DOHH2 (cell line): ENCODE measurements at regions not wholly inside any gene's neighbourhood (a gene's known extent, or its start where the extent isn't known, plus 50 kb on each side); places are given as distances from the start of the nearest gene placed in this dataset.

Experiments
- H3F3A ChIP-seq: fragments of 200-600 bp; sonication (generic), shearing (Covaris generic); 2 replicates; pipeline ENCODE4 v1.6.0; 2016; ENCODE audit warnings: antibody characterized with exemption, mild to moderate bottlenecking; ENCODE audit not compliant: control insufficient read depth, insufficient read depth
- H3K27ac ChIP-seq: fragments of 200-600 bp; sonication (generic); 2 replicates; pipeline ENCODE4 v1.5.1; 2014; ENCODE audit warnings: low read depth, mild to moderate bottlenecking, low read length, moderate library complexity
- H3K27me3 ChIP-seq: fragments of 200-600 bp; sonication (generic); 2 replicates; pipeline ENCODE4 v1.6.1; 2014; ENCODE audit warnings: mild to moderate bottlenecking, low read length, mixed read lengths; ENCODE audit not compliant: control insufficient read depth
- H3K36me3 ChIP-seq: fragments of 200-600 bp; sonication (generic); 2 replicates; pipeline ENCODE4 v1.6.1; 2014; ENCODE audit warnings: mild to moderate bottlenecking, low read length, moderate library complexity, mixed read lengths; ENCODE audit not compliant: control insufficient read depth
- H3K4me1 ChIP-seq: fragments of 200-600 bp; sonication (generic); 2 replicates; pipeline ENCODE4 v1.6.1; 2014; ENCODE audit warnings: mild to moderate bottlenecking, low read length, mixed read lengths; ENCODE audit not compliant: control insufficient read depth
- H3K4me2 ChIP-seq: fragments of 200-600 bp; sonication (generic); 2 replicates; pipeline ENCODE4 v1.6.0; 2014; ENCODE audit warnings: mild to moderate bottlenecking, low read length, moderate library complexity
- H3K4me3 ChIP-seq: fragments of 200-600 bp; sonication (generic); 2 replicates; pipeline ENCODE4 v1.5.1; 2014; ENCODE audit warnings: mild to moderate bottlenecking, low read length, mixed read lengths
- H3K79me2 ChIP-seq: fragments of 200-600 bp; sonication (generic); 2 replicates; pipeline ENCODE4 v1.6.1; 2014; ENCODE audit warnings: mild to moderate bottlenecking, low read length, mixed read lengths; ENCODE audit not compliant: control insufficient read depth
- H3K9me2 ChIP-seq: fragments of 200-600 bp; sonication (generic); replicated peaks from 2 replicates; pipeline ENCODE4 v1.6.1; 2014; ENCODE audit warnings: mild to moderate bottlenecking, low read length, mixed read lengths; ENCODE audit not compliant: control insufficient read depth
- H3K9me3 ChIP-seq: fragments of 200-600 bp; sonication (generic); 2 replicates; pipeline ENCODE4 v1.6.1; 2014; ENCODE audit warnings: antibody characterized with exemption, low read length, mixed read lengths; ENCODE audit not compliant: control insufficient read depth, insufficient read depth
- H4K20me1 ChIP-seq: fragments of 200-600 bp; sonication (generic); 2 replicates; pipeline ENCODE4 v1.6.0; 2014; ENCODE audit warnings: low read depth, mild to moderate bottlenecking, antibody characterized with exemption, low read length, moderate library complexity; ENCODE audit not compliant: control insufficient read depth, insufficient read depth
- EZH2phosphoT487 ChIP-seq: fragments of 200-600 bp; sonication (generic); IDR thresholded peaks from 2 replicates; pipeline ENCODE4 v1.6.1; 2017; ENCODE audit warnings: borderline replicate concordance, mild to moderate bottlenecking, antibody characterized with exemption, low read length, moderate library complexity, mixed read lengths
- TF ChIP-seq, protein P1 (sequence below): fragments of 200-600 bp; sonication (generic); IDR thresholded peaks from one replicate; pipeline ENCODE4 v1.5.1; 2014; ENCODE audit warnings: antibody characterized with exemption, mild to moderate bottlenecking, low read depth, low read length; ENCODE audit not compliant: poor library complexity, severe bottlenecking

DNA sequence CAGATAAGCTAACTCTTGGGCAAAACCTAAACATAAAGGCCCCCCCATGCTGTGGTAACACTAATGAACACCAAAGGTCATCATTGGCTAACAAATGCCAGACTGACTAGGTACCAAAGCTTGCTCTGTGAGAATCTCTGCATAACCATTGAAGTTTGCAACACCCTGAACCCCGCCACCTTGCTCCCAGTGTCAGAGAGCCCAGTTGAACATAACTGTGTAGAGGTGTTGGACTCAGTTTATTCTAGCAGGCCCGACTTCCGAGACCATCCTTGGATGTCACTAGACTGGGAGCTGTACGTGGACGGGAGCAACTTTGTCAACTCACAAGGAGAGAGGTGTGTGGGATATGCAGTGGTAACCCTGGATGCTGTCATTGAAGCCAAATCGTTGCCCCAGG, 602.2 kb downstream of the UQCRFS1 start:
- H4K20me1 ChIP-seq, result no peaks in the 10 kb centered on the region
- no peaks in the 10 kb centered on the region for H3K36me3 ChIP-seq
- H3K9me3 ChIP-seq, result peaks cover 5% of the 10 kb centered on the region; the same call in 1 of the 2 replicates
- no peaks in the 10 kb centered on the region for H3K9me2 ChIP-seq
- no peak overlapping the region for H3K4me3 ChIP-seq
- no peak overlapping the region for H3K4me2 ChIP-seq
- H3K27me3 ChIP-seq, result no peaks in the 10 kb centered on the region
- H3F3A ChIP-seq, result no peaks in the 10 kb centered on the region
- no peak overlapping the region for H3K27ac ChIP-seq
- no peaks in the 10 kb centered on the region for H3K4me1 ChIP-seq
- TF ChIP-seq EZH2phosphoT487, result no peak
- TF ChIP-seq, protein P1, sequence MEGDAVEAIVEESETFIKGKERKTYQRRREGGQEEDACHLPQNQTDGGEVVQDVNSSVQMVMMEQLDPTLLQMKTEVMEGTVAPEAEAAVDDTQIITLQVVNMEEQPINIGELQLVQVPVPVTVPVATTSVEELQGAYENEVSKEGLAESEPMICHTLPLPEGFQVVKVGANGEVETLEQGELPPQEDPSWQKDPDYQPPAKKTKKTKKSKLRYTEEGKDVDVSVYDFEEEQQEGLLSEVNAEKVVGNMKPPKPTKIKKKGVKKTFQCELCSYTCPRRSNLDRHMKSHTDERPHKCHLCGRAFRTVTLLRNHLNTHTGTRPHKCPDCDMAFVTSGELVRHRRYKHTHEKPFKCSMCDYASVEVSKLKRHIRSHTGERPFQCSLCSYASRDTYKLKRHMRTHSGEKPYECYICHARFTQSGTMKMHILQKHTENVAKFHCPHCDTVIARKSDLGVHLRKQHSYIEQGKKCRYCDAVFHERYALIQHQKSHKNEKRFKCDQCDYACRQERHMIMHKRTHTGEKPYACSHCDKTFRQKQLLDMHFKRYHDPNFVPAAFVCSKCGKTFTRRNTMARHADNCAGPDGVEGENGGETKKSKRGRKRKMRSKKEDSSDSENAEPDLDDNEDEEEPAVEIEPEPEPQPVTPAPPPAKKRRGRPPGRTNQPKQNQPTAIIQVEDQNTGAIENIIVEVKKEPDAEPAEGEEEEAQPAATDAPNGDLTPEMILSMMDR, result no peak
- H3K79me2 ChIP-seq, result no peaks in the 10 kb centered on the region

DNA sequence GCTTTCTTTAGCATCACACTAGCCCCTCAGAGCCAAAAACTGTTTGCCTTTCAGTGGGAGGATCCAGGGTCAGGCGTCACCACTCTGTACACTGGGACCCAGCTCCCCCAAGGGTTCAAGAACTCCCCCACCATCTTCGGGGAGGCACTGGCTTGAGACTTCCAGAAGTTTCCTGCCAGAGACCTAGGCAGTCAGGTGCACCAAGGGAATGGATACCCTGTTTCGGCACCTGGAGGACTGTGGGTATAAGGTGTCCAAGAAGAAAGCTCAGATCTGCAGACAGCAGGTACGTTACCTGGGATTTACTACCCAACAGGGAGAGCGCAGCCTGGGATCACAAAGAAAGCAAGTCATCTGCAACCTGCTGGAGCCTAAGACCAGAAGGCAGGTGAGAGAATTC, 603.0 kb downstream of the UQCRFS1 start:
- TF ChIP-seq, protein P1, result no peak
- TF ChIP-seq EZH2phosphoT487, result no peak
- H3F3A ChIP-seq, result no peaks in the 10 kb centered on the region
- H3K9me3 ChIP-seq, result peaks cover 5% of the 10 kb centered on the region; the same call in 1 of the 2 replicates
- H3K4me3 ChIP-seq, result no peak overlapping the region
- H4K20me1 ChIP-seq, result no peaks in the 10 kb centered on the region
- no peak overlapping the region for H3K4me2 ChIP-seq
- no peaks in the 10 kb centered on the region for H3K9me2 ChIP-seq
- no peak overlapping the region for H3K27ac ChIP-seq
- no peaks in the 10 kb centered on the region for H3K27me3 ChIP-seq
- no peaks in the 10 kb centered on the region for H3K79me2 ChIP-seq
- no peaks in the 10 kb centered on the region for H3K4me1 ChIP-seq
- no peaks in the 10 kb centered on the region for H3K36me3 ChIP-seq

DNA sequence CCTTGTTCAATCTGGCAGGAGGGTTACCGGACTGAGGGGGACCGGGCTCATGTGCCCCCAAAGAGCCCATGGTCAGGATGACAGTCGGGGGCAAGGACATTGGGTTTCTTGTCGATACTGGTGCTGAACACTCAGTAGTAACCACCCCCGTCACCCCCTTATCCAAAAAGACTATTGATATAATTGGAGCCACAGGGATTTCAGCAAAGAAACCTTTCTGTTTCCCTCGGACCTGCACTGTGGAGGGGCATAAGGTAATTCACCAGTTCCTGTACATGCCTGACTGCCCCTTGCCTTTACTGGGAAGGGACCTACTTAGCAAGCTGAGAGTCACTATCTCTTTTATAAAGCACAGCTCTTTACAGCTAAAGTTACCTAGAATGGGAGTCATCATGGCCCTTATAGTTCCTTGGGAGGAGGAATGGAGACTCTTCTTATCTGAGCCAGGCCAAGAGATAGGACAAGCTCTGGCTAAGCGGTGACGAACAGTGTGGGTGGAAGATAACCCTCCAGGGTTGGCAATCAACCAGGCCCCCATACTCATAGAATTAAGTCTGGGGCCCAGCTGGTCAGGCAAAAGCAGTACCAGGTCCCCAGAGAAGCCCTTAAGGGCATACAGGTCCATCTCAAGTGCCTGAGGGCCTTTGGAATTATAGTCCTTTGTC, 603.7 kb downstream of the UQCRFS1 start:
- no peaks in the 10 kb centered on the region for H3F3A ChIP-seq

More for the DNA sequence above, 603.7 kb downstream of the UQCRFS1 start:
- Histone ChIP-seq H3K9me3 (peaks cover 5% of the 10 kb centered on the region; the same call in 1 of the 2 replicates), H3K27ac (no peak overlapping the region), H3K4me1 (no peaks in the 10 kb centered on the region), H3K4me2 (no peak overlapping the region), H3K9me2 (no peaks in the 10 kb centered on the region), H4K20me1 (no peaks in the 10 kb centered on the region), H3K36me3 (no peaks in the 10 kb centered on the region), H3K4me3 (no peak overlapping the region), H3K27me3 (no peaks in the 10 kb centered on the region), H3K79me2 (no peaks in the 10 kb centered on the region)
- TF ChIP-seq, protein P1, result no peak
- no peak for TF ChIP-seq EZH2phosphoT487
